Lower leg skin (tissue), 4 donors: ENCODE measurements at regions not wholly inside any gene's neighbourhood (a gene's known extent, or its start where the extent isn't known, plus 50 kb on each side); places are given as distances from the start of the nearest gene placed in this dataset.

ENCODE experiments used
- DNase-seq, 2 donors: peaks; one replicate each; pipeline ENCODE4 v3.0.0-alpha.2; 2019; ENCODE audit warnings: low spot score in 2 of 2
- H3K4me3 ChIP-seq: fragments of 200-600 bp; sonication (generic); 2 replicates; pipeline ENCODE4 v1.5.1; 2017; ENCODE audit warnings: mild to moderate bottlenecking, low read depth; ENCODE audit not compliant: poor library complexity, severe bottlenecking
- CTCF ChIP-seq, 3 donors: fragments of 450-650 bp; IDR thresholded peaks; one replicate each; pipeline ENCODE4 v1.5.1; 2016; ENCODE audit warnings: antibody characterized with exemption in 3 of 3, mild to moderate bottlenecking in 3 of 3, moderate library complexity in 2 of 3
- POLR2A ChIP-seq, 2 donors: fragments of 450-650 bp; IDR thresholded peaks; one replicate each; pipeline ENCODE4 v1.6.1; 2016 to 2017; ENCODE audit warnings: antibody characterized with exemption in 2 of 2, mild to moderate bottlenecking in 1 of 2, moderate library complexity in 1 of 2
- WGBS, 2 donors: methylation state at CpG; one replicate each; pipeline ENCODE4 v1.1.5; 2018; 5-methylcytosine and 5-hydroxymethylcytosine counted together
- intact Hi-C: fragments of 100-400 bp; cut with DNase I; formaldehyde crosslinking; loops from one replicate; pipeline ENCODE4 v1.15.0; 2023; ENCODE audit warnings: low total_unique reads

- 69 to 95% methylated on average over 1 of the region's 1 CpG for WGBS, 2 donors
- TF ChIP-seq CTCF (IDR thresholded peaks at IDR 0.05) (no peak), POLR2A (IDR thresholded peaks at IDR 0.05) (no peak)
- H3K4me3 ChIP-seq = no peak overlapping the region
- intact Hi-C loops = loop anchor here (10.0 kb wide), 1 partner anchor 182 kb away; no protein-coding TSS in a partner anchor
- DNase-seq = no peak
These were observed 93.7 kb upstream of the MAOA start for GRCh38 chrX:43562372-43562771.

GRCh38 chrX:43564953-43565352 lies 91.1 kb upstream of the MAOA start:
- intact Hi-C loops = loop anchor here (10.0 kb wide), 1 partner anchor 180 kb away; no protein-coding TSS in a partner anchor
- WGBS, 2 donors = 68 to 76% methylated on average over 2 of the region's 2 CpGs
- no peak for DNase-seq

GRCh38 chrX:43566170-43566569 lies 89.9 kb upstream of the MAOA start:
- H3K4me3 ChIP-seq = no peak overlapping the region
- intact Hi-C loops = loop anchor here (10.0 kb wide), 1 partner anchor 179 kb away; no protein-coding TSS in a partner anchor
- TF ChIP-seq CTCF (IDR thresholded peaks at IDR 0.05) (no peak), POLR2A (IDR thresholded peaks at IDR 0.05) (no peak)
- no peak for DNase-seq

More at GRCh38 chrX:43564953-43565352, 91.1 kb upstream of the MAOA start:
- TF ChIP-seq CTCF (IDR thresholded peaks at IDR 0.05) (no peak), POLR2A (IDR thresholded peaks at IDR 0.05) (no peak)
- H3K4me3 ChIP-seq = no peak overlapping the region

- intact Hi-C loops = no loop called here
- no peak overlapping the region for H3K4me3 ChIP-seq
- no peak for DNase-seq
- TF ChIP-seq CTCF (IDR thresholded peaks at IDR 0.05) = no peak
- no peak for TF ChIP-seq POLR2A (IDR thresholded peaks at IDR 0.05)
These were observed 82.6 kb upstream of the MAOA start for GRCh38 chrX:43573441-43574015.

GRCh38 chrX:43580621-43581020 lies 75.5 kb upstream of the MAOA start:
- TF ChIP-seq CTCF (IDR thresholded peaks at IDR 0.05) (no peak), POLR2A (IDR thresholded peaks at IDR 0.05) (no peak)
- 55 to 57% methylated on average over 4 of the region's 4 CpGs for whole genome bisulfite sequencing, 2 donors
- intact Hi-C loops = loop anchor here (10.0 kb wide), 1 partner anchor 74 kb away; the partner anchor contains the start of gene MAOA
- no peak for DNase-seq
- no peak overlapping the region for H3K4me3 ChIP-seq

- DNase-seq = no peak
- intact Hi-C loops = loop anchor here (10.0 kb wide), 1 partner anchor 74 kb away; the partner anchor contains the start of gene MAOA
- H3K4me3 ChIP-seq = no peak overlapping the region
- WGBS, 2 donors = 34 to 66% methylated on average over 2 of the region's 2 CpGs
- TF ChIP-seq POLR2A (IDR thresholded peaks at IDR 0.05) (no peak), CTCF (IDR thresholded peaks at IDR 0.05) (no peak)
These were observed 74.9 kb upstream of the MAOA start for GRCh38 chrX:43581167-43581566.
